Activated naive CD8-positive, alpha-beta T cell treated with anti-CD3 and anti-CD28 coated beads, Interleukin-2, amount 50 U/mL, for 24 hours (primary cell): ENCODE measurements at regions not wholly inside any gene's neighbourhood (a gene's known extent, or its start where the extent isn't known, plus 50 kb on each side); places are given as distances from the start of the nearest gene placed in this dataset.
"Not testable (repeated sequence)": the region's sequence is repeated elsewhere in the genome, so short reads cannot be mapped to it uniquely, and the experiment has no call there.

Experiments used
- ATAC-seq: fragments of 150-1000 bp; cut with Tn5 transposase; one replicate; pipeline ENCODE4 v1.10.0; 2021
- DNase-seq: peaks from one replicate; pipeline ENCODE4 v3.0.0; 2021
- H3K27ac Mint-ChIP-seq: one replicate; pipeline ENCODE4 v1.8.0; 2021; ENCODE audit warnings: mild to moderate bottlenecking, mixed read lengths
- H3K27me3 Mint-ChIP-seq: one replicate; pipeline ENCODE4 v1.8.0; 2021; ENCODE audit warnings: mixed read lengths
- H3K36me3 Mint-ChIP-seq: one replicate; pipeline ENCODE4 v1.8.0; 2021; ENCODE audit warnings: low read depth, mixed read lengths
- H3K4me1 Mint-ChIP-seq: one replicate; pipeline ENCODE4 v1.8.0; 2021; ENCODE audit warnings: mixed read lengths
- H3K4me3 Mint-ChIP-seq: one replicate; pipeline ENCODE4 v1.8.0; 2021; ENCODE audit warnings: mild to moderate bottlenecking, moderate library complexity, mixed read lengths
- H3K9me3 Mint-ChIP-seq: one replicate; pipeline ENCODE4 v1.8.0; 2021; ENCODE audit warnings: mixed read lengths

GRCh38 chr6:819122-819521 lies 126.2 kb upstream of the EXOC2 start:
- Mint-ChIP-seq H3K36me3 (peaks cover 3% of the 10 kb centered on the region), H3K9me3 (peaks cover 4% of the 10 kb centered on the region), H3K27me3 (peaks cover 22% of the 10 kb centered on the region), H3K4me3 (no peak overlapping the region), H3K4me1 (peaks cover 47% of the 10 kb centered on the region), H3K27ac (no peak overlapping the region)
- DNase-seq (no peak), ATAC-seq (no peak)

- Mint-ChIP-seq H3K9me3 (peaks cover 4% of the 10 kb centered on the region), H3K4me3 (peak overlapping the region; percentile 47), H3K27ac (peak overlapping the region; percentile 85), H3K36me3 (peaks cover 3% of the 10 kb centered on the region), H3K4me1 (peaks cover 51% of the 10 kb centered on the region), H3K27me3 (peaks cover 20% of the 10 kb centered on the region)
- DNase-seq (no peak), ATAC-seq (peak; percentile 81)
These were observed 125.3 kb upstream of the EXOC2 start for GRCh38 chr6:818196-818595.

- Mint-ChIP-seq H3K27ac (peak overlapping the region; percentile 68), H3K27me3 (peaks cover 19% of the 10 kb centered on the region), H3K36me3 (peaks cover 3% of the 10 kb centered on the region), H3K4me1 (peaks cover 51% of the 10 kb centered on the region), H3K9me3 (peaks cover 4% of the 10 kb centered on the region), H3K4me3 (peak overlapping the region; percentile 15)
- DNase-seq (peak; percentile 60), ATAC-seq (peak; percentile 92)
These were observed 123.7 kb upstream of the EXOC2 start for GRCh38 chr6:816510-817084.

- Mint-ChIP-seq H3K4me1 (peaks cover 51% of the 10 kb centered on the region), H3K27ac (no peak overlapping the region), H3K27me3 (peaks cover 13% of the 10 kb centered on the region), H3K9me3 (peaks cover 4% of the 10 kb centered on the region), H3K4me3 (no peak overlapping the region), H3K36me3 (peaks cover 3% of the 10 kb centered on the region)
- DNase-seq (no peak), ATAC-seq (no peak)
These were observed 122.4 kb upstream of the EXOC2 start for GRCh38 chr6:815348-815738.

- ATAC-seq = no peak
- Mint-ChIP-seq H3K4me3 (no peak overlapping the region), H3K27me3 (peaks cover 9% of the 10 kb centered on the region), H3K9me3 (peaks cover 4% of the 10 kb centered on the region), H3K36me3 (peaks cover 3% of the 10 kb centered on the region), H3K4me1 (peaks cover 51% of the 10 kb centered on the region), H3K27ac (no peak overlapping the region)
- no peak for DNase-seq
These were observed 121.7 kb upstream of the EXOC2 start for GRCh38 chr6:814378-815347.

GRCh38 chr6:811831-812230 lies 118.9 kb upstream of the EXOC2 start:
- H3K9me3 Mint-ChIP-seq = no peaks in the 10 kb centered on the region
- H3K27ac Mint-ChIP-seq = no peak overlapping the region
- H3K4me3 Mint-ChIP-seq = no peak overlapping the region
- no peaks in the 10 kb centered on the region for H3K36me3 Mint-ChIP-seq
- H3K4me1 Mint-ChIP-seq = peaks cover 28% of the 10 kb centered on the region
- peaks cover 3% of the 10 kb centered on the region for H3K27me3 Mint-ChIP-seq
- no peak for DNase-seq
- no peak for ATAC-seq

- H3K9me3 Mint-ChIP-seq = no peaks in the 10 kb centered on the region
- no peak for ATAC-seq
- no peak for DNase-seq
- no peaks in the 10 kb centered on the region for H3K36me3 Mint-ChIP-seq
- H3K27me3 Mint-ChIP-seq = peaks cover 3% of the 10 kb centered on the region
- peaks cover 21% of the 10 kb centered on the region for H3K4me1 Mint-ChIP-seq
- H3K27ac Mint-ChIP-seq = no peak overlapping the region
- no peak overlapping the region for H3K4me3 Mint-ChIP-seq
These were observed 118.3 kb upstream of the EXOC2 start for GRCh38 chr6:811191-811590.

GRCh38 chr6:804771-805170 lies 111.8 kb upstream of the EXOC2 start:
- no peak overlapping the region for H3K27ac Mint-ChIP-seq
- DNase-seq (no peak), ATAC-seq (no peak)
- H3K36me3 Mint-ChIP-seq = no peaks in the 10 kb centered on the region
- H3K9me3 Mint-ChIP-seq = no peaks in the 10 kb centered on the region
- H3K4me1 Mint-ChIP-seq = peaks cover 6% of the 10 kb centered on the region
- H3K27me3 Mint-ChIP-seq = peaks cover 11% of the 10 kb centered on the region
- no peak overlapping the region for H3K4me3 Mint-ChIP-seq

- Mint-ChIP-seq H3K27me3 (peaks cover 16% of the 10 kb centered on the region), H3K9me3 (no peaks in the 10 kb centered on the region), H3K4me3 (no peak overlapping the region), H3K27ac (no peak overlapping the region), H3K4me1 (peaks cover 6% of the 10 kb centered on the region), H3K36me3 (no peaks in the 10 kb centered on the region)
- ATAC-seq (no peak), DNase-seq (no peak)
These were observed 111.4 kb upstream of the EXOC2 start for GRCh38 chr6:804317-804716.

- Mint-ChIP-seq H3K9me3 (no peaks in the 10 kb centered on the region), H3K4me1 (peaks cover 6% of the 10 kb centered on the region), H3K36me3 (no peaks in the 10 kb centered on the region), H3K27me3 (peaks cover 22% of the 10 kb centered on the region), H3K4me3 (no peak overlapping the region), H3K27ac (no peak overlapping the region)
- DNase-seq (no peak), ATAC-seq (no peak)
These were observed 110.4 kb upstream of the EXOC2 start for GRCh38 chr6:803191-803977.

- Mint-ChIP-seq H3K36me3 (no peaks in the 10 kb centered on the region), H3K9me3 (no peaks in the 10 kb centered on the region), H3K27ac (no peak overlapping the region), H3K27me3 (peaks cover 27% of the 10 kb centered on the region), H3K4me1 (peaks cover 6% of the 10 kb centered on the region), H3K4me3 (no peak overlapping the region)
- ATAC-seq (no peak), DNase-seq (no peak)
These were observed 109.8 kb upstream of the EXOC2 start for GRCh38 chr6:802701-803100.

GRCh38 chr6:802223-802622 lies 109.3 kb upstream of the EXOC2 start:
- H3K4me1 Mint-ChIP-seq, H3K9me3 Mint-ChIP-seq, H3K4me3 Mint-ChIP-seq, ATAC-seq, H3K27ac Mint-ChIP-seq, DNase-seq, H3K36me3 Mint-ChIP-seq: not testable (repeated sequence)
- H3K27me3 Mint-ChIP-seq = peaks cover 32% of the 10 kb centered on the region

GRCh38 chr6:799769-800168 lies 106.8 kb upstream of the EXOC2 start:
- no peak for ATAC-seq
- H3K4me3 Mint-ChIP-seq = no peak overlapping the region
- H3K4me1 Mint-ChIP-seq = peaks cover 6% of the 10 kb centered on the region
- no peaks in the 10 kb centered on the region for H3K36me3 Mint-ChIP-seq
- no peaks in the 10 kb centered on the region for H3K9me3 Mint-ChIP-seq
- peaks cover 50% of the 10 kb centered on the region for H3K27me3 Mint-ChIP-seq
- no peak for DNase-seq
- no peak overlapping the region for H3K27ac Mint-ChIP-seq

- Mint-ChIP-seq H3K36me3 (no peaks in the 10 kb centered on the region), H3K4me3 (no peak overlapping the region), H3K4me1 (peaks cover 3% of the 10 kb centered on the region), H3K27ac (no peak overlapping the region), H3K9me3 (no peaks in the 10 kb centered on the region), H3K27me3 (peaks cover 68% of the 10 kb centered on the region)
- peak; percentile 36 for ATAC-seq
- peak; percentile 48 for DNase-seq
These were observed 104.6 kb upstream of the EXOC2 start for GRCh38 chr6:797479-798077.
